NCI-H2196 treated with DMSO at 0.1 percent for 48 hours (cell line): ENCODE measurements at regions not wholly inside any gene's neighbourhood (a gene's known extent, or its start where the extent isn't known, plus 50 kb on each side); places are given as distances from the start of the nearest gene placed in this dataset.

ENCODE experiments used
- DNase-seq: peaks from one replicate; lab custom pipeline; 2025; ENCODE audit not compliant: unreplicated experiment; lab: John Stamatoyannopoulos, UW

GRCh38 chr5:71864730-71865601 lies 145.9 kb downstream of the CARTPT start:
- DNase-seq = no peak

- no peak for DNase-seq
Observed at GRCh38 chr5:71865665-71866320, 146.7 kb downstream of the CARTPT start.

DNA sequence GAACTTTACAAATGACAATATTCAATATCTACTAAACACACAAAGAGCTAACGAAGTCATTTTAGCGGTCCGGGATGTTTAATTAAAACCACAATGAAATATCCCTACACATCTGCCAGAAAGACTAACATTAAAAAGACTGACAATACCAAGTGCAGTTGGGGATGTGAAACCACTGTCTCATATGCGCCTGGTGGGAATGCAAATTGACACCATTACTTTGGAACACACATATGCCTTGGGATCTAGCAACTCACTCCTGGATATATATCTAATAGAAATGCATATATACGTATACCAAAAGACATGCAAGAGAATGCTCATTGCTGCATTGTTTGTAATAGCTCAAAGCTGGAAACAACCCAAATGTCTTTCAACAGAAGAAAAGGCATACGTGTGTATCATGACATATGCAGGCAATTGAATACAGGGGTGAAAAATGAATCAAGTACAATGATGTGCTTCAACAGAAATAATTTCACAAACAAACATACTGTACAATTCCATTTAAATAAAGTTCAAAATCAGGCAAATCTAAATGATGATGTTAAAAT lies 153.3 kb downstream of the CARTPT start:
- DNase-seq = no peak

- no peak for DNase-seq
Observed at GRCh38 chr5:71873191-71873591, 154.1 kb downstream of the CARTPT start.

DNA sequence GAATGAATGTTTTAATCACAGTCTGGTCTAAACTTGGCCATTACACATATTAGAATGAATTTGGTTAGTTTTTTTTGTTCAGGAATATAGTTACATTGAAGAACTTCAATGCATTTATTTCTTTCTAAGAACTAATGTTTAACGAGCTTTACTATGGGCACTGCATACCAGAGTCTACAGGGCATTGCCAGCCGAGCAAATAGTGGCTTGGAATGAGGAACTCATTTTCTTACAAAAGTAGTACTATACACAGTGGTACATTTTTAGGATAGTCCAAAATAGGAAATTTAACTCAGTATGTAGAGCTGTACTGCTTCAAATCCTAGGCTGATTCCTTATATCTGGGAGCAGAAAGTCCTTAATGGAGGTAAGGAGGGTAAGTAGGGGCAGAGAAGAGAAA lies 155.4 kb downstream of the CARTPT start:
- DNase-seq = no peak

GRCh38 chr5:71877511-71877910 lies 158.4 kb downstream of the CARTPT start:
- DNase-seq = no peak

- no peak for DNase-seq
Observed at GRCh38 chr5:71880536-71880935, 161.5 kb downstream of the CARTPT start.

DNA sequence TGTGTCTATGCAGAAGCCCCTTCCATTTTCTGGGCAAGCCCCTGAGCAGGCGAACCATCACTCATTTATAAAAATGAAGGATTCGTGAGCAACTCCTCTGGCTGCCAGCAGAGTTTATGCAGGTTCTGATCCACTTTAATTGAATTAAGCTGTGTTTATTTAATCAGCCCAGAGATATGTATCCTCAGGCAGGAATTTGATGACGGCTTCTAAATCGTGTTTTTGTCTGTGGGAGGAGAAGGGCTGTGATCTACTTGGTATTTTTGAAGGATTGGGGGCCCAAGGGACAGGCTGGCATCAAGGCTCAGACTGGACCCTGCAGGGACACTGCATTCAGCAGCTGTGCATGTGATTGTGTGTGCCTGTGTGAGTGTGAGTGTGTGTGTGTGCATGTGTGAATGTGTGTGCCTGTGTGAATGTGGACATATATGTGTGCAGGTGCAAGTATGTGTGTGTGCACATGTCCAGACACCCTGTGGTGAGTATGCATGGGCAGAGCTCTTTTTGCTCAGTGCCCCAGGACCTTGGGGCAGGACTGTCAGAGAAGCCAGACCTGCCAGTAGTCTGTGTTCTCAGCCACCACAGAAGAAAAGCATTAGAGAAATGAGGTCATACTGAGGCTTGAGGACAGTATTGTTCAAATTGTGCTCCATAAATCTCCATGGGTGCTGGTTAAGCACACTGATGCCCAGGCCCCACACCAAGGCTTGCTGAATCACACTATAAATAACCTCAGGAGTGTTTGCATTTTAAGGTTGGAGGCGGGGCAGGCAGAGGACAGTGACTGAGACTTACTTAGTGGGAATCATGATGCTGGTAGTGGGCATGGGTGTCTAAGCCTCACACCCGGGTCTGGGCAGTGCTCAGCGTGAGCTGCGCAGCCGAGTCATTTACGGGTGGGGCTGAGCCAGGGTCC lies 164.0 kb downstream of the CARTPT start:
- no peak for DNase-seq

- no peak for DNase-seq
Observed at GRCh38 chr5:71883742-71884103, 164.6 kb downstream of the CARTPT start.

- DNase-seq = no peak
Observed at GRCh38 chr5:71884926-71885325, 165.9 kb downstream of the CARTPT start.

- DNase-seq = no peak
Observed at GRCh38 chr5:71886406-71886805, 167.3 kb downstream of the CARTPT start.

DNA sequence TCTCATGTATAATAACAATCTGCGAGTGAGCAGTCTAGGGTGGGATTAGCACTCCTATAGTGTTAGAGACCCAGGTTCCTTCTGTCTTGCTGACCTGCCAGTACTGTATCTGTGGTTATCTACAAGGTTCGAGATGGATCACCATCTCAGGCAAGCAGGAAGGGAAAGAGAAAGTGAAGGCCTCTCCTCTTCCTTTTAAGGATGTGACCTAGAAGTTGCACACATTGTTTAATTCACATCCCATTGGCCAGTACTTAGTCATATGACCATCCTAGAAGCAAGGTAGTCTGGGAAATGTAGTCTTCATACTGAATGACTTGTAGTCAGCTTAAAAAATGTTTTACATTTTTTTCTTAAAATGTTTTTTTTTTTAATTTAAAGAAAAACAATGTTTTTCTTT lies 168.6 kb downstream of the CARTPT start:
- no peak for DNase-seq

DNA sequence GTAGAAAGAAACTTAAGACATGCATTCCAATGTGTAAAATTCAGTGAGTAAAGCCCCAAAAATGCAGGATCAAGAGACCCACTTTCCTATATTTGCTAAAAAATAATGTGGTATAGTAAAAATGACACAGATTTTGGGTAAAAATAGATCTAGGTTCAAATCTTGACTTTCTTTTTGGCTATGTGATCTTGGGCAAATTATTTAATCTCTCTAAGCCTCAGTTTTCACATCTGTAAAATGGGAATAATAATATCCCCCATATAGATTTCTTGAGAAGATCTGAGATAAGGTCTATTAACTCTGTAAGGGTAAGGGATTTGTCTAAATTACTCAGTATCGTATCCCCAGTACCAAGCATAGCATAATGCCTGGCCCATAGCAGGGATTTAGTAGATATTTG lies 172.3 kb downstream of the CARTPT start:
- DNase-seq = no peak

- DNase-seq = no peak
Observed at GRCh38 chr5:71891856-71892255, 172.8 kb downstream of the CARTPT start.

- DNase-seq = no peak
Observed at GRCh38 chr5:71892641-71893365, 173.7 kb downstream of the CARTPT start.

DNA sequence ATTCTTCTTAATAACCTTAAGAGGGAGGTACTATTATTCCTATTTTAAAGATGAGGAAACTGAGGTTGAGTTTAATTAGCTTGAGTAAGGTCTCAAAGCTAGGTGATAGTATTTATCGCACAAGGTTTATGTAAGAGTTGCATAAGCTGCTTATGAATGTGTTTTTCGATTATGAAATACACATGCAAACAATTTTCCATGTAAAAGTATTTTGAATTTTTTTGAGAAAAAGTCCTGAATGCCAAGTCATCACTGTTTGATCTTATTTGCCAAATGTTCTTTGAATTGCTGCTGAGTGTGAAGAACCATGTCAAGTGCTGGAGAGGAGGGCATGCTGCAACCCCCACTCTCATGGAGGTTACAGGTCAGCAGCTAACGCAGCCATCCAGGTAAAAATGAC lies 174.4 kb downstream of the CARTPT start:
- no peak for DNase-seq

GRCh38 chr5:71894091-71894490 lies 175.0 kb downstream of the CARTPT start:
- no peak for DNase-seq

- no peak for DNase-seq
Observed at GRCh38 chr5:71895546-71895945, 176.5 kb downstream of the CARTPT start.

DNA sequence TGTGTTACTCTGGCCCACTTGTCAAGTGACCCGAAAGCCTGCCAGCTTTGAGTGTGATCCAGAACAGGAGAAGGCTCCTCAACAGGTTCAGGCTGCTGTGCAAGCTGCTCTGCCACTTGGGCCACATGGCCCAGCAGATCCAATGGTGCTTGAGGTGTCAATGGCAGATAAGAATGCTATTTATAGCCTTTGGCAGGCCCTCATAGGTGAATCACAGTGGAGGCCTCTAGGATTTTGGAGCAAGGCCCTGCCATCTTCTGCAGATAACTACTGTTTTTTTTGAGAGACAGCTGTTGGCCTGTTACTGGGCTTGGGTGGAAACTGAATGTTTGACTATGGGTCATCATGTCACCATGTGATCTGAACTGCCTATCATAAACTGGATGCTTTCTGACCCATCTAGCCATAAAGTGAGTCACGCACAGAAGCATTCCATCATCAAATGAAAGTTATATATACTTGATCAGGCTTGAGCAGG lies 180.8 kb downstream of the CARTPT start:
- DNase-seq = no peak

GRCh38 chr5:71903808-71904207 lies 184.7 kb downstream of the CARTPT start:
- DNase-seq = no peak
